ENCODE measurements at regions not wholly inside any gene's neighbourhood (a gene's known extent, or its start where the extent isn't known, plus 50 kb on each side); places are given as distances from the start of the nearest gene placed in this dataset.
"Not testable (repeated sequence)": the region's sequence is repeated elsewhere in the genome, so short reads cannot be mapped to it uniquely, and the experiment has no call there.

GRCh38 chr1:83440586-83440985 lies 558.3 kb downstream of the TTLL7 start:
- H3K27ac ChIP-seq (ENCODE audit: low read depth, low read length, poor library complexity, severe bottlenecking); H3K9me3 ChIP-seq (ENCODE audit: low read depth, low read length, poor library complexity, severe bottlenecking); H3K4me3 ChIP-seq (ENCODE audit: low read depth, low read length, poor library complexity, severe bottlenecking); H3K36me3 ChIP-seq (ENCODE audit: insufficient read depth, low read length, poor library complexity, severe bottlenecking); DNase-seq (ENCODE audit: low spot score); BruUV-seq (replicated peaks); H3K4me1 ChIP-seq (ENCODE audit: insufficient read depth, low read length, poor library complexity, severe bottlenecking); intact Hi-C loops (cut with micrococcal nuclease; ENCODE audit: unreplicated experiment); POLR2A ChIA-PET (ENCODE audit: low non-redundant PET); CTCF ChIA-PET; H3K27me3 ChIP-seq (replicated peaks; ENCODE audit: insufficient read depth, low read depth, low read length, poor library complexity): not testable (repeated sequence)

- CTCF ChIA-PET; H3K27me3 ChIP-seq (replicated peaks; ENCODE audit: insufficient read depth, low read depth, low read length, poor library complexity); H3K36me3 ChIP-seq (ENCODE audit: insufficient read depth, low read length, poor library complexity, severe bottlenecking); BruUV-seq (replicated peaks); H3K27ac ChIP-seq (ENCODE audit: low read depth, low read length, poor library complexity, severe bottlenecking); intact Hi-C loops (cut with micrococcal nuclease; ENCODE audit: unreplicated experiment); POLR2A ChIA-PET (ENCODE audit: low non-redundant PET); H3K4me3 ChIP-seq (ENCODE audit: low read depth, low read length, poor library complexity, severe bottlenecking); H3K9me3 ChIP-seq (ENCODE audit: low read depth, low read length, poor library complexity, severe bottlenecking); DNase-seq (ENCODE audit: low spot score); H3K4me1 ChIP-seq (ENCODE audit: insufficient read depth, low read length, poor library complexity, severe bottlenecking): not testable (repeated sequence)
Observed at GRCh38 chr1:83440021-83440420, 558.9 kb downstream of the TTLL7 start.

- H3K4me3 ChIP-seq (ENCODE audit: low read depth, low read length, poor library complexity, severe bottlenecking); DNase-seq (ENCODE audit: low spot score); H3K27ac ChIP-seq (ENCODE audit: low read depth, low read length, poor library complexity, severe bottlenecking); intact Hi-C loops (cut with micrococcal nuclease; ENCODE audit: unreplicated experiment); H3K27me3 ChIP-seq (replicated peaks; ENCODE audit: insufficient read depth, low read depth, low read length, poor library complexity); H3K9me3 ChIP-seq (ENCODE audit: low read depth, low read length, poor library complexity, severe bottlenecking); POLR2A ChIA-PET (ENCODE audit: low non-redundant PET); H3K4me1 ChIP-seq (ENCODE audit: insufficient read depth, low read length, poor library complexity, severe bottlenecking); BruUV-seq (replicated peaks); H3K36me3 ChIP-seq (ENCODE audit: insufficient read depth, low read length, poor library complexity, severe bottlenecking); CTCF ChIA-PET: not testable (repeated sequence)
Observed at GRCh38 chr1:83438316-83438715, 560.6 kb downstream of the TTLL7 start.

GRCh38 chr1:83435336-83435735 lies 563.6 kb downstream of the TTLL7 start:
- H3K4me3 ChIP-seq (ENCODE audit: low read depth, low read length, poor library complexity, severe bottlenecking); H3K9me3 ChIP-seq (ENCODE audit: low read depth, low read length, poor library complexity, severe bottlenecking); POLR2A ChIA-PET (ENCODE audit: low non-redundant PET); BruUV-seq (replicated peaks); H3K36me3 ChIP-seq (ENCODE audit: insufficient read depth, low read length, poor library complexity, severe bottlenecking); DNase-seq (ENCODE audit: low spot score); intact Hi-C loops (cut with micrococcal nuclease; ENCODE audit: unreplicated experiment); CTCF ChIA-PET; H3K4me1 ChIP-seq (ENCODE audit: insufficient read depth, low read length, poor library complexity, severe bottlenecking); H3K27ac ChIP-seq (ENCODE audit: low read depth, low read length, poor library complexity, severe bottlenecking); H3K27me3 ChIP-seq (replicated peaks; ENCODE audit: insufficient read depth, low read depth, low read length, poor library complexity): not testable (repeated sequence)

- CTCF ChIA-PET; DNase-seq (ENCODE audit: low spot score); H3K27me3 ChIP-seq (replicated peaks; ENCODE audit: insufficient read depth, low read depth, low read length, poor library complexity); H3K9me3 ChIP-seq (ENCODE audit: low read depth, low read length, poor library complexity, severe bottlenecking); BruUV-seq (replicated peaks); H3K4me3 ChIP-seq (ENCODE audit: low read depth, low read length, poor library complexity, severe bottlenecking); intact Hi-C loops (cut with micrococcal nuclease; ENCODE audit: unreplicated experiment); H3K27ac ChIP-seq (ENCODE audit: low read depth, low read length, poor library complexity, severe bottlenecking); POLR2A ChIA-PET (ENCODE audit: low non-redundant PET); H3K36me3 ChIP-seq (ENCODE audit: insufficient read depth, low read length, poor library complexity, severe bottlenecking); H3K4me1 ChIP-seq (ENCODE audit: insufficient read depth, low read length, poor library complexity, severe bottlenecking): not testable (repeated sequence)
Observed at GRCh38 chr1:83427566-83427965, 571.4 kb downstream of the TTLL7 start.

- H3K36me3 ChIP-seq (ENCODE audit: insufficient read depth, low read length, poor library complexity, severe bottlenecking); H3K27me3 ChIP-seq (replicated peaks; ENCODE audit: insufficient read depth, low read depth, low read length, poor library complexity); BruUV-seq (replicated peaks); H3K4me3 ChIP-seq (ENCODE audit: low read depth, low read length, poor library complexity, severe bottlenecking); H3K9me3 ChIP-seq (ENCODE audit: low read depth, low read length, poor library complexity, severe bottlenecking); POLR2A ChIA-PET (ENCODE audit: low non-redundant PET); DNase-seq (ENCODE audit: low spot score); H3K27ac ChIP-seq (ENCODE audit: low read depth, low read length, poor library complexity, severe bottlenecking); H3K4me1 ChIP-seq (ENCODE audit: insufficient read depth, low read length, poor library complexity, severe bottlenecking); intact Hi-C loops (cut with micrococcal nuclease; ENCODE audit: unreplicated experiment); CTCF ChIA-PET: not testable (repeated sequence)
Observed at GRCh38 chr1:83423382-83423781, 575.5 kb downstream of the TTLL7 start.

All from A673 (cell line).